PC-3 (cell line): ENCODE measurements at regions not wholly inside any gene's neighbourhood (a gene's known extent, or its start where the extent isn't known, plus 50 kb on each side); places are given as distances from the start of the nearest gene placed in this dataset.

Experiments
- CTCF ChIP-seq: fragments of 300-600 bp; sonication (generic); conservative IDR thresholded peaks from 2 replicates; pipeline ENCODE4 v1.5.1; 2017; ENCODE audit warnings: antibody characterized with exemption, low read depth, mild to moderate bottlenecking, low read length
- EZH2 ChIP-seq: fragments of 300-600 bp; sonication (generic); IDR thresholded peaks from one replicate; pipeline ENCODE4 v1.6.1; 2017; ENCODE audit warnings: antibody characterized with exemption, mild to moderate bottlenecking, low read length; ENCODE audit not compliant: unreplicated experiment
- EZH2phosphoT487 ChIP-seq: fragments of 300-600 bp; sonication (generic); IDR thresholded peaks from 2 replicates; pipeline ENCODE4 v1.6.1; 2018; ENCODE audit warnings: mild to moderate bottlenecking, antibody characterized with exemption, low read length, borderline replicate concordance

- TF ChIP-seq EZH2 (no peak), CTCF (no peak), EZH2phosphoT487 (no peak)
Observed at GRCh38 chr3:61387817-61388216, 136.6 kb upstream of the FHIT start.
